Parathyroid adenoma (tissue), 2 donors: ENCODE measurements at regions not wholly inside any gene's neighbourhood (a gene's known extent, or its start where the extent isn't known, plus 50 kb on each side); places are given as distances from the start of the nearest gene placed in this dataset.
"Not testable (repeated sequence)": the region's sequence is repeated elsewhere in the genome, so short reads cannot be mapped to it uniquely, and the experiment has no call there.

ENCODE experiments used
- H2AFZ ChIP-seq: fragments of 300-600 bp; sonication (generic); one replicate; pipeline ENCODE4 v1.7.0; 2017; ENCODE audit warnings: antibody characterized with exemption, mild to moderate bottlenecking
- H3K27ac ChIP-seq: fragments of 300-600 bp; sonication (generic); one replicate; pipeline ENCODE4 v1.7.0; 2017
- H3K27me3 ChIP-seq: fragments of 300-600 bp; sonication (generic); one replicate; pipeline ENCODE4 v1.7.0; 2017; ENCODE audit warnings: low read length; ENCODE audit not compliant: control insufficient read depth, insufficient read depth
- H3K36me3 ChIP-seq: fragments of 300-600 bp; sonication (generic); one replicate; pipeline ENCODE4 v1.7.0; 2017; ENCODE audit warnings: low read length; ENCODE audit not compliant: control insufficient read depth, insufficient read depth
- H3K4me1 ChIP-seq: fragments of 300-600 bp; sonication (generic); one replicate; pipeline ENCODE4 v1.7.0; 2017; ENCODE audit warnings: control low read depth
- H3K4me2 ChIP-seq: fragments of 300-600 bp; sonication (generic); one replicate; pipeline ENCODE4 v1.7.0; 2017; ENCODE audit warnings: low read length
- H3K4me3 ChIP-seq: fragments of 300-600 bp; sonication (generic); one replicate; pipeline ENCODE4 v1.7.0; 2017; ENCODE audit warnings: low read depth, low read length
- H3K79me2 ChIP-seq: fragments of 300-600 bp; sonication (generic); one replicate; pipeline ENCODE4 v1.7.0; 2017; ENCODE audit warnings: control low read depth
- H3K9ac ChIP-seq: fragments of 300-600 bp; sonication (generic); one replicate; pipeline ENCODE4 v1.7.0; 2017; ENCODE audit warnings: mild to moderate bottlenecking
- H3K9me3 ChIP-seq: fragments of 300-600 bp; sonication (generic); one replicate; pipeline ENCODE4 v1.7.0; 2017; ENCODE audit warnings: low read length; ENCODE audit not compliant: control insufficient read depth
- CTCF ChIP-seq: fragments of 300-600 bp; sonication (generic); IDR thresholded peaks from one replicate; pipeline ENCODE4 v1.7.0; 2017; ENCODE audit warnings: antibody characterized with exemption, mild to moderate bottlenecking
- donor health status: primary hyperparathyroidism.

- not testable (repeated sequence) for H3K9ac ChIP-seq, H3K27me3 ChIP-seq, H3K27ac ChIP-seq, H3K4me3 ChIP-seq, H3K4me2 ChIP-seq, H3K36me3 ChIP-seq, H3K9me3 ChIP-seq, H3K79me2 ChIP-seq, H2AFZ ChIP-seq, H3K4me1 ChIP-seq
- peak; percentile 28 for TF ChIP-seq CTCF
Observed at GRCh38 chr1:166433404-166434304, 266.9 kb upstream of the FAM78B start.

GRCh38 chr1:166457700-166458099, 290.9 kb upstream of the FAM78B start:
- no peak overlapping the region for H3K4me3 ChIP-seq
- TF ChIP-seq CTCF: no peak
- no peak overlapping the region for H2AFZ ChIP-seq
- no peak overlapping the region for H3K27ac ChIP-seq
- no peaks in the 10 kb centered on the region for H3K4me1 ChIP-seq
- H3K79me2 ChIP-seq: no peaks in the 10 kb centered on the region
- H3K9ac ChIP-seq: no peak overlapping the region
- no peaks in the 10 kb centered on the region for H3K27me3 ChIP-seq
- H3K4me2 ChIP-seq: no peak overlapping the region
- no peaks in the 10 kb centered on the region for H3K36me3 ChIP-seq
- H3K9me3 ChIP-seq: no peaks in the 10 kb centered on the region

- Histone ChIP-seq H3K4me2 (no peak overlapping the region), H3K4me1 (no peaks in the 10 kb centered on the region), H3K27me3 (no peaks in the 10 kb centered on the region), H3K9me3 (no peaks in the 10 kb centered on the region), H2AFZ (no peak overlapping the region), H3K36me3 (no peaks in the 10 kb centered on the region), H3K9ac (no peak overlapping the region), H3K79me2 (no peaks in the 10 kb centered on the region), H3K4me3 (no peak overlapping the region), H3K27ac (no peak overlapping the region)
- TF ChIP-seq CTCF: no peak
Observed at GRCh38 chr1:166464333-166464732, 297.5 kb upstream of the FAM78B start.

- H3K79me2 ChIP-seq: no peaks in the 10 kb centered on the region
- no peaks in the 10 kb centered on the region for H3K27me3 ChIP-seq
- H3K4me2 ChIP-seq: no peak overlapping the region
- no peaks in the 10 kb centered on the region for H3K4me1 ChIP-seq
- H3K9me3 ChIP-seq: no peaks in the 10 kb centered on the region
- no peak overlapping the region for H3K9ac ChIP-seq
- no peak overlapping the region for H3K4me3 ChIP-seq
- no peak overlapping the region for H3K27ac ChIP-seq
- TF ChIP-seq CTCF: no peak
- H2AFZ ChIP-seq: no peak overlapping the region
- no peaks in the 10 kb centered on the region for H3K36me3 ChIP-seq
Observed at GRCh38 chr1:166470014-166470413, 303.2 kb upstream of the FAM78B start.

GRCh38 chr1:166470441-166470840, 303.6 kb upstream of the FAM78B start:
- Histone ChIP-seq H3K9me3 (no peaks in the 10 kb centered on the region), H2AFZ (no peak overlapping the region), H3K4me1 (no peaks in the 10 kb centered on the region), H3K79me2 (no peaks in the 10 kb centered on the region), H3K27ac (no peak overlapping the region), H3K4me2 (no peak overlapping the region), H3K4me3 (no peak overlapping the region), H3K9ac (no peak overlapping the region), H3K36me3 (no peaks in the 10 kb centered on the region), H3K27me3 (no peaks in the 10 kb centered on the region)
- TF ChIP-seq CTCF: no peak
